ENCODE measurements at regions not wholly inside any gene's neighbourhood (a gene's known extent, or its start where the extent isn't known, plus 50 kb on each side); places are given as distances from the start of the nearest gene placed in this dataset.

GRCh38 chr18:25517881-25518715 lies 166.1 kb upstream of the ZNF521 start:
- no peaks in the 10 kb centered on the region for H3K36me3 ChIP-seq (ENCODE audit: control insufficient read depth in 1 of 2, insufficient read depth in 2 of 2, low read length in 2 of 2)
- RAD21 ChIA-PET (ENCODE audit: low non-redundant PET in 1 of 2, low total read pairs in 2 of 2, uncharacterized antibody in 2 of 2, unreplicated experiment in 2 of 2) = no interaction called here
- H3K27ac ChIP-seq (ENCODE audit: low read depth, low read length) = no peak overlapping the region
- intact Hi-C loops (cut with micrococcal nuclease) = no loop called here
- no peaks in the 10 kb centered on the region for H3K27me3 ChIP-seq (ENCODE audit: insufficient read depth, low read length)
- peaks cover 0 to 3% of the 10 kb centered on the region in 2 experiments; a peak in 1 of 4 replicates for H3K9me3 ChIP-seq (ENCODE audit: control insufficient read depth in 1 of 2, insufficient read depth in 1 of 2, low read depth in 1 of 2, low read length in 2 of 2)
- H3K4me3 ChIP-seq (replicated peaks in 1 of 2; ENCODE audit: low read depth in 1 of 2, low read length in 2 of 2) = no peak overlapping the region
- no peak overlapping the region for H3K9ac ChIP-seq (ENCODE audit: low read length)
- no peak overlapping the region for H2AFZ ChIP-seq (ENCODE audit: low read depth, low read length, poor library complexity, severe bottlenecking)
- H3K9me2 ChIP-seq (ENCODE audit: insufficient read depth) = no peaks in the 10 kb centered on the region
- DNase-seq (ENCODE audit: low read depth, low spot score) = no peak
- BruUV-seq (replicated peaks) = no TSS peak
- no peak overlapping the region for H3K4me2 ChIP-seq (ENCODE audit: low read length)
- TF ChIP-seq ZNF274 (IDR thresholded peaks at IDR 0.05; ENCODE audit: low read depth, low read length) = no peak
- no peak for TF ChIP-seq CBX3 (IDR thresholded peaks at IDR 0.05; ENCODE audit: low read depth)
- TF ChIP-seq ATF3 (IDR thresholded peaks at IDR 0.05) = no peak
- no peaks in the 10 kb centered on the region for H3K79me2 ChIP-seq (ENCODE audit: insufficient read depth, low read length)
- POLR2A ChIA-PET = no interaction called here
- CTCF ChIA-PET = no interaction called here
- no peak for ATAC-seq
- H3K4me1 ChIP-seq (ENCODE audit: control insufficient read depth in 1 of 2, insufficient read depth in 2 of 2, low read length in 2 of 2) = no peaks in the 10 kb centered on the region
- H4K20me1 ChIP-seq (ENCODE audit: insufficient read depth) = no peaks in the 10 kb centered on the region

GRCh38 chr18:25516747-25517498 lies 165.0 kb upstream of the ZNF521 start:
- H3K9ac ChIP-seq (ENCODE audit: low read length) = no peak overlapping the region
- no peak overlapping the region for H3K4me3 ChIP-seq (replicated peaks in 1 of 2; ENCODE audit: low read depth in 1 of 2, low read length in 2 of 2)
- ChIA-PET POLR2A (no interaction called here), RAD21 (ENCODE audit: low non-redundant PET in 1 of 2, low total read pairs in 2 of 2, uncharacterized antibody in 2 of 2, unreplicated experiment in 2 of 2) (no interaction called here), CTCF (no interaction called here)
- ATAC-seq (no peak), DNase-seq (ENCODE audit: low read depth, low spot score) (no peak)
- H3K4me1 ChIP-seq (ENCODE audit: control insufficient read depth in 1 of 2, insufficient read depth in 2 of 2, low read length in 2 of 2) = no peaks in the 10 kb centered on the region
- no peaks in the 10 kb centered on the region for H4K20me1 ChIP-seq (ENCODE audit: insufficient read depth)
- no peaks in the 10 kb centered on the region for H3K9me2 ChIP-seq (ENCODE audit: insufficient read depth)
- no peaks in the 10 kb centered on the region for H3K36me3 ChIP-seq (ENCODE audit: control insufficient read depth in 1 of 2, insufficient read depth in 2 of 2, low read length in 2 of 2)
- H2AFZ ChIP-seq (ENCODE audit: low read depth, low read length, poor library complexity, severe bottlenecking) = no peak overlapping the region
- no peaks in the 10 kb centered on the region for H3K27me3 ChIP-seq (ENCODE audit: insufficient read depth, low read length)
- H3K9me3 ChIP-seq (ENCODE audit: control insufficient read depth in 1 of 2, insufficient read depth in 1 of 2, low read depth in 1 of 2, low read length in 2 of 2) = peaks cover 0 to 3% of the 10 kb centered on the region in 2 experiments; a peak in 1 of 4 replicates
- no peak overlapping the region for H3K4me2 ChIP-seq (ENCODE audit: low read length)
- no peaks in the 10 kb centered on the region for H3K79me2 ChIP-seq (ENCODE audit: insufficient read depth, low read length)
- TF ChIP-seq EZH2phosphoT487 (IDR thresholded peaks at IDR 0.05; ENCODE audit: borderline replicate concordance) (no peak), ZBTB33 (IDR thresholded peaks at IDR 0.05; ENCODE audit: extremely low read depth, insufficient replicate concordance, low read length) (no peak), YY1 (IDR thresholded peaks at IDR 0.05; ENCODE audit: extremely low read depth, insufficient replicate concordance, low read depth, low read length) (no peak), SP1 (IDR thresholded peaks at IDR 0.05; ENCODE audit: low read depth) (no peak), CTCF (IDR thresholded peaks at IDR 0.05 in 2 of 3, conservative IDR thresholded peaks at IDR 0.05 in 1 of 3; ENCODE audit: borderline replicate concordance in 1 of 3, insufficient read depth in 1 of 3, low read depth in 2 of 3, low read length in 2 of 3) (no peak), ZFX (IDR thresholded peaks at IDR 0.05) (no peak), ATF3 (IDR thresholded peaks at IDR 0.05) (no peak), JUND (IDR thresholded peaks at IDR 0.05) (no peak)
- BruUV-seq (replicated peaks) = no TSS peak
- H3K27ac ChIP-seq (ENCODE audit: low read depth, low read length) = no peak overlapping the region
- intact Hi-C loops (cut with micrococcal nuclease) = no loop called here

Measured in HCT116 (cell line).